Thyroid gland (tissue), 4 donors: ENCODE measurements at regions not wholly inside any gene's neighbourhood (a gene's known extent, or its start where the extent isn't known, plus 50 kb on each side); places are given as distances from the start of the nearest gene placed in this dataset.

Source experiments
- POLR2A ChIP-seq, 2 donors: fragments of 450-650 bp; IDR thresholded peaks; one replicate each; pipeline ENCODE4 v1.6.1; 2017; ENCODE audit warnings: antibody characterized with exemption in 2 of 2, mild to moderate bottlenecking in 2 of 2, moderate library complexity in 1 of 2
- TF ChIP-seq, protein P1 (sequence below), 6 experiments: fragments of 200-600 bp in 3 of 6; fragments of 450-650 bp in 3 of 6; sonication (generic) in 3 of 6; IDR thresholded peaks; one replicate each; pipeline ENCODE4 v1.5.1; 2016 to 2019; ENCODE audit warnings: antibody characterized with exemption in 6 of 6, mild to moderate bottlenecking in 2 of 6, inconsistent platforms in 1 of 6, moderate library complexity in 1 of 6

DNA sequence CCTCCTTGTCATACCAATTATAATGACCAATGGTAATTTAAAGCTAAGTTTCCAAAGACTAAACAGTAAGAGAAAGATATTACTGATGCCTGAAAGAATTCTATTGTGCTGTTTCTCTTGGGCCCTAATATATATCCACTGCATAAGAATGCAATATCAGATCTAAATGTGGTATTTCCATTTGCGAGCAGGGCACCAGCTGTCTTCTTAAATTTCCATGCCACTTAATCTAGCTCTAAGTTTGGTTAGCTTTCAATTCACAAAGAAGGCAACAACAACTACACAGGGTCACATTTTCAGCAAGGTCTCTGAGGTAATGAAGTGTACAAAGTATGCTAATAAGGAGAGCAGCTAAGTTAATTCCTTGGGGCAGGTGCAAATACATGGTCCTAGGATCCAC is 315.7 kb downstream of the GPR37 start:
- TF ChIP-seq, protein P1, sequence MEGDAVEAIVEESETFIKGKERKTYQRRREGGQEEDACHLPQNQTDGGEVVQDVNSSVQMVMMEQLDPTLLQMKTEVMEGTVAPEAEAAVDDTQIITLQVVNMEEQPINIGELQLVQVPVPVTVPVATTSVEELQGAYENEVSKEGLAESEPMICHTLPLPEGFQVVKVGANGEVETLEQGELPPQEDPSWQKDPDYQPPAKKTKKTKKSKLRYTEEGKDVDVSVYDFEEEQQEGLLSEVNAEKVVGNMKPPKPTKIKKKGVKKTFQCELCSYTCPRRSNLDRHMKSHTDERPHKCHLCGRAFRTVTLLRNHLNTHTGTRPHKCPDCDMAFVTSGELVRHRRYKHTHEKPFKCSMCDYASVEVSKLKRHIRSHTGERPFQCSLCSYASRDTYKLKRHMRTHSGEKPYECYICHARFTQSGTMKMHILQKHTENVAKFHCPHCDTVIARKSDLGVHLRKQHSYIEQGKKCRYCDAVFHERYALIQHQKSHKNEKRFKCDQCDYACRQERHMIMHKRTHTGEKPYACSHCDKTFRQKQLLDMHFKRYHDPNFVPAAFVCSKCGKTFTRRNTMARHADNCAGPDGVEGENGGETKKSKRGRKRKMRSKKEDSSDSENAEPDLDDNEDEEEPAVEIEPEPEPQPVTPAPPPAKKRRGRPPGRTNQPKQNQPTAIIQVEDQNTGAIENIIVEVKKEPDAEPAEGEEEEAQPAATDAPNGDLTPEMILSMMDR (IDR thresholded peaks at IDR 0.05): no peak
- TF ChIP-seq POLR2A (IDR thresholded peaks at IDR 0.05): no peak
